ENCODE measurements at regions not wholly inside any gene's neighbourhood (a gene's known extent, or its start where the extent isn't known, plus 50 kb on each side); places are given as distances from the start of the nearest gene placed in this dataset.
"Not testable (repeated sequence)": the region's sequence is repeated elsewhere in the genome, so short reads cannot be mapped to it uniquely, and the experiment has no call there.

DNA sequence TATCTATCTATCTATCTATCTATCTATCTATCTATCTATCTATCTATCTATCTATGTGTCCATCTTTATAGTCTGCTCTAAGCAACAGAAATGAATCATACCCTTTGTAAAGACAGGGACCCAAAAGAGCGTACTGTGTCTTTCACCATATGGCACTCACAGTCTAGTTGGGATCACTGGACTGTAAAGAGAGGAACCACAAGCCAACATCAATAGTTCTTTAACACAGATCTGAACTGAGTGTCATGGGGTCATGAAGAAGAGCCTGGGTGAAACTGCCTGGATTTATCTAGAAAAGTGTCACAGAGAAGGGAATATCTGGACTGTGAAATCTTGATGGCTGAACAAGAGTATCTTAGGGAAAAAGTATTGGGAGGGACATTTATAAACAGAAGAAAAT lies 619.1 kb upstream of the SOX9 start:
- 92 to 98% methylated on average over 1 of the region's 1 CpG for WGBS, 2 donors

DNA sequence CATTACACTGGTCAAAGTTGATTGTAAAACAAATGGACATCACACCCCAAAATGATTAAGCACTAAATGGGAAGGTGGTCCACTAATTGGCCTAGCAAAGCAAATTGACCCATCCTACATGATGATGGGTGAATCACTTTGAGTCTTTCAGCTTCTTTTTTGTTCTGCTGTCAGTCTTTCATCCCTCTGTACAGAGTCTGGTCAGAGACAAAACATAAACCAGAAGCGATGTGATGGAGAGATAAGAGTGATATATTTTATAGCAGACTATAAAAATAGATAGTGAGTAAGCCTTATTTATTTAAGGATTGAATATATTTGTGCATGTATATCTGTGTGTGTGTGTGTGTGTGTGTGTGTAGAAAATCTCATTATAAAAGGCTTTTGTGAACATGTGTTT lies 618.4 kb upstream of the SOX9 start:
- no peaks in the 10 kb centered on the region for H3K4me1 ChIP-seq (ENCODE audit: control insufficient read depth in 1 of 2, insufficient read depth in 2 of 2, low read length in 2 of 2)
- ATAC-seq (ENCODE audit: low FRiP score), result no peak
- DNase-seq, result no peak

More for the DNA sequence above, 619.1 kb upstream of the SOX9 start:
- intact Hi-C loops (cut with DNase I), result no loop called here
- Histone ChIP-seq H3K4me3 (ENCODE audit: low read length in 2 of 2) (no peak overlapping the region), H3K36me3 (ENCODE audit: control insufficient read depth in 1 of 2, insufficient read depth in 2 of 2, low read length in 1 of 2) (no peaks in the 10 kb centered on the region), H3K27me3 (ENCODE audit: control insufficient read depth in 1 of 2, insufficient read depth in 2 of 2, low read length in 1 of 2) (no peaks in the 10 kb centered on the region), H3K4me1 (ENCODE audit: control insufficient read depth in 1 of 2, insufficient read depth in 2 of 2, low read length in 2 of 2) (no peaks in the 10 kb centered on the region), H3K9me3 (ENCODE audit: control insufficient read depth, low read length) (no peaks in the 10 kb centered on the region), H3K27ac (ENCODE audit: low read depth in 1 of 2, low read length in 2 of 2) (no peak overlapping the region)
- DNase-seq (no peak), ATAC-seq (ENCODE audit: low FRiP score) (no peak)

DNA sequence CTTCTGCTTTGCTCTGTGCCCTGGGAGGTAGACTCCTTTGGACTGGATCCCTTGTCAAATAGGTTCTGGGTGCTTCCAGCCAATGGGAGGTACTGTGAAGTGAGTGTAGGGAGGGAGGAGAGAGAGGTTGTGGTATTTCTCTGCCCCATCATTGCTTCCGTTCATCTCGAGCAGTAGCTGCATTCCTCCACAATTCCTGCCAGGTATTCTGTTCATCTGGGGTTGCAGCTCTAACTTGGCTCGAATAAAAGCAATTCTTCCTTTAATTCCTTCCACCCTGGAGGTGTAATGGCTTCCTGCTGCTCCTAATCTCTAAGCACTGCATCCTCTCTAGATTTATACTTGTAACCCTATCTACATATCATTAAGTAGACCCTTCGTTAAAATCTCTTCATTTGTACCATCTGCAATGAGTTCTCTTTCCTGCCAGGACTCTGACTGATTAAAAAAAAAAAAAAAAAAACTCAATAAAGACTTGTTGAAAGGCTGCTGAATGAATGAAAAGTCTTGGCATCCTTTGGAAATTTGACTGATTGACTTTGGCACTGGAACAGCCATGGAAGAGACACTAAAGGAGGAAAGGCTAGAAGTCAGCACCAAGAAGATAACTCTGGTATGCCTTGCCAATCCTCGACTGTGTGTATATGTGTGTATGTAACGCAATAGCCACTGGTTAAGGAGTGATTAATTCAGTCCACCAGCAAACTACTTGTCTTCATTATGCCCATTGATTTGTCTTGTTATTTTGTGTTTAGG lies 616.9 kb upstream of the SOX9 start:
- no peaks in the 10 kb centered on the region for H3K4me1 ChIP-seq (ENCODE audit: control insufficient read depth in 1 of 2, insufficient read depth in 2 of 2, low read length in 2 of 2)

More for the DNA sequence above, 618.4 kb upstream of the SOX9 start:
- no peaks in the 10 kb centered on the region for H3K9me3 ChIP-seq (ENCODE audit: control insufficient read depth, low read length)
- no peak overlapping the region for H3K27ac ChIP-seq (ENCODE audit: low read depth in 1 of 2, low read length in 2 of 2)
- H3K27me3 ChIP-seq (ENCODE audit: control insufficient read depth in 1 of 2, insufficient read depth in 2 of 2, low read length in 1 of 2), result no peaks in the 10 kb centered on the region
- 11 to 39% methylated on average over 1 of the region's 1 CpG for WGBS, 2 donors
- no peaks in the 10 kb centered on the region for H3K36me3 ChIP-seq (ENCODE audit: control insufficient read depth in 1 of 2, insufficient read depth in 2 of 2, low read length in 1 of 2)
- intact Hi-C loops (cut with DNase I), result no loop called here
- no peak overlapping the region for H3K4me3 ChIP-seq (ENCODE audit: low read length in 2 of 2)

DNA sequence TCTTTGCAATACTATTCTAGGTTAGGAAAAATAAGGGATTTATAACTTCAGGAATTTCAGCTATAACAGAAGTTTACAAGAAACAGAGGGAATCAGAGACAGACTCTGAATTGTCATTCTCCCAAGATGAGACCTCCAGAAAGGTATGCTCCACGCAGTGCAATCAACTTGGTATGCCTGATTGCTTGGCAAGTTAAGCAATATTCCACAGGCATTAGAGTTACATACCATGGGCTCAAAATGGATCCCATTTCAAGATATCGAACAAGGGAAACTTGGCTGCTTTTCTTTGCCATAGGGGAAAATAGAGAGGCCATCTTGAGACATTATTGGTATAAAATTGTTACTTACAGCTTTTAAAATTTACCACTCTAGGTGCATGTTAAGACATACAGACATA lies 615.6 kb upstream of the SOX9 start:
- intact Hi-C loops (cut with DNase I), result no loop called here
- no peaks in the 10 kb centered on the region for H3K4me1 ChIP-seq (ENCODE audit: control insufficient read depth in 1 of 2, insufficient read depth in 2 of 2, low read length in 2 of 2)
- no peak for DNase-seq
- no peak overlapping the region for H3K4me3 ChIP-seq (ENCODE audit: low read length in 2 of 2)
- no peaks in the 10 kb centered on the region for H3K36me3 ChIP-seq (ENCODE audit: control insufficient read depth in 1 of 2, insufficient read depth in 2 of 2, low read length in 1 of 2)
- no peaks in the 10 kb centered on the region for H3K27me3 ChIP-seq (ENCODE audit: control insufficient read depth in 1 of 2, insufficient read depth in 2 of 2, low read length in 1 of 2)
- ATAC-seq (ENCODE audit: low FRiP score), result no peak
- H3K27ac ChIP-seq (ENCODE audit: low read depth in 1 of 2, low read length in 2 of 2), result no peak overlapping the region
- 63 to 65% methylated on average over 2 of the region's 2 CpGs for WGBS, 2 donors
- H3K9me3 ChIP-seq (ENCODE audit: control insufficient read depth, low read length), result no peaks in the 10 kb centered on the region

More for the DNA sequence above, 616.9 kb upstream of the SOX9 start:
- WGBS, 2 donors, result 43 to 54% methylated on average over 6 of the region's 6 CpGs
- ATAC-seq (ENCODE audit: low FRiP score) (no peak), DNase-seq (no peak)
- Histone ChIP-seq H3K4me3 (ENCODE audit: low read length in 2 of 2) (no peak overlapping the region), H3K9me3 (ENCODE audit: control insufficient read depth, low read length) (no peaks in the 10 kb centered on the region), H3K27ac (ENCODE audit: low read depth in 1 of 2, low read length in 2 of 2) (no peak overlapping the region), H3K36me3 (ENCODE audit: control insufficient read depth in 1 of 2, insufficient read depth in 2 of 2, low read length in 1 of 2) (no peaks in the 10 kb centered on the region), H3K27me3 (ENCODE audit: control insufficient read depth in 1 of 2, insufficient read depth in 2 of 2, low read length in 1 of 2) (no peaks in the 10 kb centered on the region)
- intact Hi-C loops (cut with DNase I), result no loop called here

DNA sequence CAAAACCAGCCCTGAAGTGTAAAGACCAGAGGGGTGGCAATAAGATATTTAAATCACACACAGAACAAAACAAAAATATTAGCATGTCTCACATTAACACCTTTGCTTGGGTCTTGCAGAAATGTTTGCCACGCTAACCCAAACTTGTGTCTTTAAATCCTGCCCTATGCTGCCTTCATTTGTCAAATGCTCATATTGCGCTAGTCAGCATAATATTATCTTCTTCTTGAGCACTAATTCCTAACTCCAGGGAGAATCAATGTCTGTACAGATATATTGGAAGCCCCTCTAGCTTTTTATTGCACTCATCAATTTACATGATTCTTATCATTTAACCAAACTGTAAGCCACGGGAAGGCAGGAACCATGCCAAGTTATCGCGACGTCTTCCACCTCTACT lies 614.8 kb upstream of the SOX9 start:
- ATAC-seq (ENCODE audit: low FRiP score) (no peak), DNase-seq (no peak)
- Histone ChIP-seq H3K9me3 (ENCODE audit: control insufficient read depth, low read length) (no peaks in the 10 kb centered on the region), H3K4me1 (ENCODE audit: control insufficient read depth in 1 of 2, insufficient read depth in 2 of 2, low read length in 2 of 2) (no peaks in the 10 kb centered on the region), H3K4me3 (ENCODE audit: low read length in 2 of 2) (no peak overlapping the region), H3K36me3 (ENCODE audit: control insufficient read depth in 1 of 2, insufficient read depth in 2 of 2, low read length in 1 of 2) (no peaks in the 10 kb centered on the region), H3K27ac (ENCODE audit: low read depth in 1 of 2, low read length in 2 of 2) (no peak overlapping the region), H3K27me3 (ENCODE audit: control insufficient read depth in 1 of 2, insufficient read depth in 2 of 2, low read length in 1 of 2) (no peaks in the 10 kb centered on the region)
- WGBS, 2 donors, result 77 to 78% methylated on average over 6 of the region's 6 CpGs
- intact Hi-C loops (cut with DNase I), result no loop called here

DNA sequence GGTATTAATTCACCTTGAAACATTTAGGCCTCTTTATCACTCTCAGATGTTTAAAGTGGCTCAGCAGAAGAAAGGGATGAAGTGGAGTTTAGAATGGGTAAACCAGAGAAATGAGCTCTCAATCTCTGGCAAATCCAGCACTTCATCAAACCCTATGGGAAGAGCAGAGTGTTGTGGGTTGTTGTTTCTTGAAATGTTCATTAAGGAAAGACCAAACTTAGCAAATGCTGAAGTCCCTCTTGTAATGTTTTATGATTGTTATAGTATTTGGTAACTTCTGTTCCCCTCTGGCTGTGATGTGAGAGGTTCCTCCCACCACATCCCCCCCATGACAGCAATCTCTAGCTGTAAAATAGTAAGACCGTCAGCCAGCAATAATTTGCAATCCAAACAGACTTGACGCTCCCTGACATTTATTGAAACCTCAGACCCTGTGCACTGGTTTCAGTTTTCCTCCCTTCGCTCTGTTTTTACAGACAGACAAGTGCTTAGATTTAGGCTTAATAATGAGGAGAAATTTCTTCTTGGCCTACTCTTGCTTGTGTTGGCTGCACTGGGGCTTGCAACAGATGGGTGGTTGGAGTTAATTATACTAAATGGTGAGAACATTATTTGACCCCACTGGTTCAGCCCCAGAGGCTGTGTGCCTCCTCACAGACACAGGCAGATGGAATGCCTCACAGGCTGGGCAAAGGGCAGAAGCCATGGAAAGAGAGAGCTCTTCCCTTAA lies 609.4 kb upstream of the SOX9 start:
- intact Hi-C loops (cut with DNase I), result no loop called here
- Histone ChIP-seq H3K27ac (ENCODE audit: low read depth in 1 of 2, low read length in 2 of 2) (no peak overlapping the region), H3K4me3 (ENCODE audit: low read length in 2 of 2) (no peak overlapping the region), H3K9me3 (ENCODE audit: control insufficient read depth, low read length) (no peaks in the 10 kb centered on the region), H3K4me1 (ENCODE audit: control insufficient read depth in 1 of 2, insufficient read depth in 2 of 2, low read length in 2 of 2) (peaks cover 0 to 1% of the 10 kb centered on the region in 2 donors), H3K36me3 (ENCODE audit: control insufficient read depth in 1 of 2, insufficient read depth in 2 of 2, low read length in 1 of 2) (no peaks in the 10 kb centered on the region), H3K27me3 (ENCODE audit: control insufficient read depth in 1 of 2, insufficient read depth in 2 of 2, low read length in 1 of 2) (no peaks in the 10 kb centered on the region)
- DNase-seq, result no peak
- no peak for ATAC-seq (ENCODE audit: low FRiP score)
- 59 to 60% methylated on average over 3 of the region's 3 CpGs for WGBS, 2 donors

DNA sequence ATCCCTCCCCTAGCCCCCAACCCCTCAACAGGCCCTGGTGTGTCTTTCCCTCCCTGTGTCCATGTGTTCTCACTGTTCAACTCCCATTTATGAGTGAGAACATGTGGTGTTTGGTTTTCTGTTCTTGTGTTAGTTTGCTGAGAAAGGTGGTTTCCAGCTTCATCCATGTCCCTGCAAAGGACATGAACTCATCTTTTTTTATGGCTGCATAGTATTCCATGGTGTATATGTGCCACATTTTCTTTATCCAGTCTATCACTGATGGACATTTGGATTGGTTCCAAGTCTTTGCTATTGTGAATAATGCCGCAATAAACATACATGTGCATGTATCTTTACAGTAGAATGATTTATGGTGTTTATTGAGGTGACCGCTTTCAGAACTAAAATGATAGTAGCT lies 607.1 kb upstream of the SOX9 start:
- ATAC-seq (ENCODE audit: low FRiP score); H3K4me1 ChIP-seq (ENCODE audit: control insufficient read depth in 1 of 2, insufficient read depth in 2 of 2, low read length in 2 of 2); H3K27me3 ChIP-seq (ENCODE audit: control insufficient read depth in 1 of 2, insufficient read depth in 2 of 2, low read length in 1 of 2); H3K4me3 ChIP-seq (ENCODE audit: low read length in 2 of 2); H3K36me3 ChIP-seq (ENCODE audit: control insufficient read depth in 1 of 2, insufficient read depth in 2 of 2, low read length in 1 of 2); intact Hi-C loops (cut with DNase I); DNase-seq; H3K9me3 ChIP-seq (ENCODE audit: control insufficient read depth, low read length); H3K27ac ChIP-seq (ENCODE audit: low read depth in 1 of 2, low read length in 2 of 2): not testable (repeated sequence)
- whole genome bisulfite sequencing, 2 donors, result 95 to 96% methylated on average over 2 of the region's 2 CpGs

DNA sequence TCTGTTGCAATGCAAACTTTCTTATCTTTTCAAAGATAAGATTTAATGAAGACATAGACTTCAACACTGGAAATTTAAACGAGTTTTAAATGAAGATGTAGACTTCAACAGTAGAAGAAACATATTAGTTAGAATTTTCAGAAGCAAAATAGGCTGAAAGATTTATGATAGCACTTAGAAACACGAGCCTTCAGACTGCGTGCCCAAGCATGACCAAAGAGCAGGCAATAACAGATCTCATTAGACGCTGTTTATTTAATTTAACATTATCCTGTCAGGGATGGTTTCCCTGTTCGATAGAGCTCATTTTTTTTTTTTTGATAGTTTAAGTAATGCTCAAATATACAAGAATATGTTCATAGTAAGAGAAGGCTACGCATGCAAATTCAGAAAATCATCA lies 604.7 kb upstream of the SOX9 start:
- intact Hi-C loops (cut with DNase I), result no loop called here
- ATAC-seq (ENCODE audit: low FRiP score), result no peak
- H3K4me3 ChIP-seq (ENCODE audit: low read length in 2 of 2), result no peak overlapping the region

DNA sequence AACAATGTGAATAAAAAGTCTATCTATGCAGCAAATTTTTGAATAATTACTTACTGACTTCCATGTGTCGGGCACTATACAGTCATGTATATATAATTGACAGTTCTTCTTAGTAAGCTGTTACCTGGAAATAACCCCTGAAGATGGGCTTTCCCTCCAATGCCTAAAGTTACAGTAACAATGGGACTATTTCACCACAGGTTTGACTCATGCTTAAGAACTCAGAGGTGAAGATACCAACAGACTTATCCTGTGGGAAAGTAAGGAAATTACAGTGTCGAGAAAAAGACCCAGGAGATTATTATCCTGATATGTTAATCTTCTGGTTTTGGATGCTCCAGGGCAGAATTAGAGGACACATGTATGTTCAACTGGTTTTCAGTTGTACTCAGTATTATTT lies 601.5 kb upstream of the SOX9 start:
- Histone ChIP-seq H3K9me3 (ENCODE audit: control insufficient read depth, low read length) (no peaks in the 10 kb centered on the region), H3K4me3 (ENCODE audit: low read length in 2 of 2) (no peak overlapping the region), H3K36me3 (ENCODE audit: control insufficient read depth in 1 of 2, insufficient read depth in 2 of 2, low read length in 1 of 2) (no peaks in the 10 kb centered on the region), H3K27me3 (ENCODE audit: control insufficient read depth in 1 of 2, insufficient read depth in 2 of 2, low read length in 1 of 2) (no peaks in the 10 kb centered on the region), H3K4me1 (ENCODE audit: control insufficient read depth in 1 of 2, insufficient read depth in 2 of 2, low read length in 2 of 2) (no peaks in the 10 kb centered on the region), H3K27ac (ENCODE audit: low read depth in 1 of 2, low read length in 2 of 2) (no peak overlapping the region)
- DNase-seq (no peak), ATAC-seq (ENCODE audit: low FRiP score) (no peak)
- 45 to 85% methylated on average over 2 of the region's 2 CpGs for WGBS, 2 donors
- intact Hi-C loops (cut with DNase I), result no loop called here

More for the DNA sequence above, 604.7 kb upstream of the SOX9 start:
- Histone ChIP-seq H3K9me3 (ENCODE audit: control insufficient read depth, low read length) (no peaks in the 10 kb centered on the region), H3K36me3 (ENCODE audit: control insufficient read depth in 1 of 2, insufficient read depth in 2 of 2, low read length in 1 of 2) (no peaks in the 10 kb centered on the region), H3K27ac (ENCODE audit: low read depth in 1 of 2, low read length in 2 of 2) (no peak overlapping the region), H3K27me3 (ENCODE audit: control insufficient read depth in 1 of 2, insufficient read depth in 2 of 2, low read length in 1 of 2) (no peaks in the 10 kb centered on the region), H3K4me1 (ENCODE audit: control insufficient read depth in 1 of 2, insufficient read depth in 2 of 2, low read length in 2 of 2) (peaks cover 0 to under 1% of the 10 kb centered on the region in 2 donors)
- 23 to 31% methylated on average over 6 of the region's 6 CpGs for WGBS, 2 donors
- DNase-seq, result no peak
